ENCODE measurements at regions not wholly inside any gene's neighbourhood (a gene's known extent, or its start where the extent isn't known, plus 50 kb on each side); places are given as distances from the start of the nearest gene placed in this dataset.

DNA sequence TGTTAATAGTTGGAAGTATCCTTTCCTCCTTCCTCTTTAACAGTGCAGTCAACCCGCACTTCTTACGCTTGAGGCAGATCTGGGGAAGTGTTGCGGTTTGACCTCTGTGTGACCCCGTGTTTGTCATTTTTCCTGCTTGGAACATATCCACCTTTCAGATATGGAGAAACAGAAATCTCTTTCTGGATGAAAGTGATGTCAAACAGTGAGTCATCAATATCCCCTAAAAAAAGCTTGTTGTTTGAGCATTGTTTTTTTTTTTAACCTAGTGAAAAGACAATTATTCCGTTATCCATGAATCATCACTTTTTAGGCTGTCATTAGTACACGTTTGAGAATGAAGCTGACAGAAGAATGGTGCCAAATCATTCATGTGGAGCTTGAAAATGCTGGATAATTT is 293.7 kb downstream of the ARPP21 start (continued):
- TF ChIP-seq, protein P1, sequence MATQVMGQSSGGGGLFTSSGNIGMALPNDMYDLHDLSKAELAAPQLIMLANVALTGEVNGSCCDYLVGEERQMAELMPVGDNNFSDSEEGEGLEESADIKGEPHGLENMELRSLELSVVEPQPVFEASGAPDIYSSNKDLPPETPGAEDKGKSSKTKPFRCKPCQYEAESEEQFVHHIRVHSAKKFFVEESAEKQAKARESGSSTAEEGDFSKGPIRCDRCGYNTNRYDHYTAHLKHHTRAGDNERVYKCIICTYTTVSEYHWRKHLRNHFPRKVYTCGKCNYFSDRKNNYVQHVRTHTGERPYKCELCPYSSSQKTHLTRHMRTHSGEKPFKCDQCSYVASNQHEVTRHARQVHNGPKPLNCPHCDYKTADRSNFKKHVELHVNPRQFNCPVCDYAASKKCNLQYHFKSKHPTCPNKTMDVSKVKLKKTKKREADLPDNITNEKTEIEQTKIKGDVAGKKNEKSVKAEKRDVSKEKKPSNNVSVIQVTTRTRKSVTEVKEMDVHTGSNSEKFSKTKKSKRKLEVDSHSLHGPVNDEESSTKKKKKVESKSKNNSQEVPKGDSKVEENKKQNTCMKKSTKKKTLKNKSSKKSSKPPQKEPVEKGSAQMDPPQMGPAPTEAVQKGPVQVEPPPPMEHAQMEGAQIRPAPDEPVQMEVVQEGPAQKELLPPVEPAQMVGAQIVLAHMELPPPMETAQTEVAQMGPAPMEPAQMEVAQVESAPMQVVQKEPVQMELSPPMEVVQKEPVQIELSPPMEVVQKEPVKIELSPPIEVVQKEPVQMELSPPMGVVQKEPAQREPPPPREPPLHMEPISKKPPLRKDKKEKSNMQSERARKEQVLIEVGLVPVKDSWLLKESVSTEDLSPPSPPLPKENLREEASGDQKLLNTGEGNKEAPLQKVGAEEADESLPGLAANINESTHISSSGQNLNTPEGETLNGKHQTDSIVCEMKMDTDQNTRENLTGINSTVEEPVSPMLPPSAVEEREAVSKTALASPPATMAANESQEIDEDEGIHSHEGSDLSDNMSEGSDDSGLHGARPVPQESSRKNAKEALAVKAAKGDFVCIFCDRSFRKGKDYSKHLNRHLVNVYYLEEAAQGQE (tag by site-specific recombination; IDR thresholded peaks at IDR 0.05): no peak
- no peak for TF ChIP-seq RBAK (tag by site-specific recombination; IDR thresholded peaks at IDR 0.05)
- TF ChIP-seq ZBTB1 (tag by site-specific recombination; IDR thresholded peaks at IDR 0.05): no peak
- TF ChIP-seq ZNF600 (tag by site-specific recombination; IDR thresholded peaks at IDR 0.05): no peak
- no peak for TF ChIP-seq TRIM28 (IDR thresholded peaks at IDR 0.05; ENCODE audit: borderline replicate concordance, low read length)
- no peak for TF ChIP-seq ZNF341 (tag by site-specific recombination; IDR thresholded peaks at IDR 0.05; ENCODE audit: low read depth)
- TF ChIP-seq ZEB2 (tag by site-specific recombination; IDR thresholded peaks at IDR 0.05): 0 out of 2 replicates have a peak, but pooled peaks have one; percentile 28
- TF ChIP-seq ZBTB21 (tag by site-specific recombination; IDR thresholded peaks at IDR 0.05): peak; percentile 51; the same call in 1 of the 2 replicates
- no peak for TF ChIP-seq KLF1 (tag by site-specific recombination; IDR thresholded peaks at IDR 0.05)
- TF ChIP-seq ZFHX2 (tag by site-specific recombination; conservative IDR thresholded peaks at IDR 0.05): no peak
- TF ChIP-seq ZNF112 (tag by site-specific recombination; IDR thresholded peaks at IDR 0.05): no peak
- peak; percentile 41; the same call in 1 of the 2 replicates for TF ChIP-seq PRDM6 (tag by site-specific recombination; IDR thresholded peaks at IDR 0.05)
- TF ChIP-seq REPIN1 (tag by site-specific recombination; IDR thresholded peaks at IDR 0.05; ENCODE audit: low read depth): no peak
- TF ChIP-seq ZNF544 (tag by site-specific recombination; IDR thresholded peaks at IDR 0.05): no peak
- no peak for TF ChIP-seq ZBTB7A (tag by site-specific recombination; IDR thresholded peaks at IDR 0.05; ENCODE audit: low read depth)
- no peak for TF ChIP-seq ZNF639 (tag by site-specific recombination; IDR thresholded peaks at IDR 0.05)
- TF ChIP-seq HOXD13 (CRISPR knock-in tag; IDR thresholded peaks at IDR 0.05; ENCODE audit: borderline replicate concordance): no peak
- 0 out of 2 replicates have a peak, but pooled peaks have one; percentile 15 for TF ChIP-seq HIC1 (tag by site-specific recombination; IDR thresholded peaks at IDR 0.05)
- TF ChIP-seq, protein P2, sequence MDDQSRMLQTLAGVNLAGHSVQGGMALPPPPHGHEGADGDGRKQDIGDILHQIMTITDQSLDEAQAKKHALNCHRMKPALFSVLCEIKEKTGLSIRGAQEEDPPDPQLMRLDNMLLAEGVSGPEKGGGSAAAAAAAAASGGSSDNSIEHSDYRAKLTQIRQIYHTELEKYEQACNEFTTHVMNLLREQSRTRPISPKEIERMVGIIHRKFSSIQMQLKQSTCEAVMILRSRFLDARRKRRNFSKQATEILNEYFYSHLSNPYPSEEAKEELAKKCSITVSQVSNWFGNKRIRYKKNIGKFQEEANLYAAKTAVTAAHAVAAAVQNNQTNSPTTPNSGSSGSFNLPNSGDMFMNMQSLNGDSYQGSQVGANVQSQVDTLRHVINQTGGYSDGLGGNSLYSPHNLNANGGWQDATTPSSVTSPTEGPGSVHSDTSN (CRISPR knock-in tag; IDR thresholded peaks at IDR 0.05): no peak
- no peak for TF ChIP-seq ZNF335 (tag by site-specific recombination; conservative IDR thresholded peaks at IDR 0.05)
- no peak for TF ChIP-seq ZNF654 (tag by site-specific recombination; IDR thresholded peaks at IDR 0.05; ENCODE audit: low read depth)
- TF ChIP-seq ZNF629 (tag by site-specific recombination; IDR thresholded peaks at IDR 0.05): peak; percentile 49
- TF ChIP-seq ZNF202 (tag by site-specific recombination; IDR thresholded peaks at IDR 0.05; ENCODE audit: borderline replicate concordance): no peak
- no peak for TF ChIP-seq ZNF626 (tag by site-specific recombination; IDR thresholded peaks at IDR 0.05)
- no peak for TF ChIP-seq ZNF621 (tag by site-specific recombination; IDR thresholded peaks at IDR 0.05)
- no peak for TF ChIP-seq GLI2 (tag by site-specific recombination; IDR thresholded peaks at IDR 0.05; ENCODE audit: borderline replicate concordance, low read depth)

All from HEK293 (cell line).